ENCODE measurements at regions not wholly inside any gene's neighbourhood (a gene's known extent, or its start where the extent isn't known, plus 50 kb on each side); places are given as distances from the start of the nearest gene placed in this dataset.

- TF ChIP-seq, protein P1, sequence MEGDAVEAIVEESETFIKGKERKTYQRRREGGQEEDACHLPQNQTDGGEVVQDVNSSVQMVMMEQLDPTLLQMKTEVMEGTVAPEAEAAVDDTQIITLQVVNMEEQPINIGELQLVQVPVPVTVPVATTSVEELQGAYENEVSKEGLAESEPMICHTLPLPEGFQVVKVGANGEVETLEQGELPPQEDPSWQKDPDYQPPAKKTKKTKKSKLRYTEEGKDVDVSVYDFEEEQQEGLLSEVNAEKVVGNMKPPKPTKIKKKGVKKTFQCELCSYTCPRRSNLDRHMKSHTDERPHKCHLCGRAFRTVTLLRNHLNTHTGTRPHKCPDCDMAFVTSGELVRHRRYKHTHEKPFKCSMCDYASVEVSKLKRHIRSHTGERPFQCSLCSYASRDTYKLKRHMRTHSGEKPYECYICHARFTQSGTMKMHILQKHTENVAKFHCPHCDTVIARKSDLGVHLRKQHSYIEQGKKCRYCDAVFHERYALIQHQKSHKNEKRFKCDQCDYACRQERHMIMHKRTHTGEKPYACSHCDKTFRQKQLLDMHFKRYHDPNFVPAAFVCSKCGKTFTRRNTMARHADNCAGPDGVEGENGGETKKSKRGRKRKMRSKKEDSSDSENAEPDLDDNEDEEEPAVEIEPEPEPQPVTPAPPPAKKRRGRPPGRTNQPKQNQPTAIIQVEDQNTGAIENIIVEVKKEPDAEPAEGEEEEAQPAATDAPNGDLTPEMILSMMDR (IDR thresholded peaks at IDR 0.05; ENCODE audit: poor library complexity) = no peak
- TF ChIP-seq EZH2phosphoT487 (IDR thresholded peaks at IDR 0.05; ENCODE audit: low read depth, severe bottlenecking, unreplicated experiment) (no peak), EZH2 (IDR thresholded peaks at IDR 0.05; ENCODE audit: borderline replicate concordance) (no peak)
These were observed 172.8 kb upstream of the SPTLC3 start for GRCh38 chr20:12835999-12836398.

All from hepatocyte (in vitro differentiated cells).